DOHH2 (cell line): ENCODE measurements at regions not wholly inside any gene's neighbourhood (a gene's known extent, or its start where the extent isn't known, plus 50 kb on each side); places are given as distances from the start of the nearest gene placed in this dataset.

Experiments
- EZH2phosphoT487 ChIP-seq: fragments of 200-600 bp; sonication (generic); IDR thresholded peaks from 2 replicates; pipeline ENCODE4 v1.6.1; 2017; ENCODE audit warnings: borderline replicate concordance, mild to moderate bottlenecking, antibody characterized with exemption, low read length, moderate library complexity, mixed read lengths
- TF ChIP-seq, protein P1 (sequence below): fragments of 200-600 bp; sonication (generic); IDR thresholded peaks from one replicate; pipeline ENCODE4 v1.5.1; 2014; ENCODE audit warnings: antibody characterized with exemption, mild to moderate bottlenecking, low read depth, low read length; ENCODE audit not compliant: poor library complexity, severe bottlenecking

DNA sequence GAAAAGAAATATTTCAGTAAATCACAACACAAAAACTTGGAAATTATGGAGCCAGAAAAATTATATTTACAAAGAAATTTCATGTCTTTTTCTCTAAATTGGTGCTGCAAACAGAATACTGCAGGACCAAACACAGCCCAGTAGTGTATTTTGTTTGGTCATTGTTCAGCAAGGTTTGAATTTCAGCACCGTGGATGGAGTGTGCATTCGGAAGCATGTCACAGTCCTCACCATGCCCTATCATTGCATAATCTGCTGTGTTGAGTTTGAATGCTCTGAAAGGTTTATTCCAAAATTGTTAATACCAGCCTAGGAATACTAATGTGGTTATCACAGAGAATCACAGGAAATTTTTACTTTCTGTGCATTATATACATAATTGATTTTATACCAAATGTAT, 296.7 kb downstream of the METTL4 start:
- TF ChIP-seq, protein P1, sequence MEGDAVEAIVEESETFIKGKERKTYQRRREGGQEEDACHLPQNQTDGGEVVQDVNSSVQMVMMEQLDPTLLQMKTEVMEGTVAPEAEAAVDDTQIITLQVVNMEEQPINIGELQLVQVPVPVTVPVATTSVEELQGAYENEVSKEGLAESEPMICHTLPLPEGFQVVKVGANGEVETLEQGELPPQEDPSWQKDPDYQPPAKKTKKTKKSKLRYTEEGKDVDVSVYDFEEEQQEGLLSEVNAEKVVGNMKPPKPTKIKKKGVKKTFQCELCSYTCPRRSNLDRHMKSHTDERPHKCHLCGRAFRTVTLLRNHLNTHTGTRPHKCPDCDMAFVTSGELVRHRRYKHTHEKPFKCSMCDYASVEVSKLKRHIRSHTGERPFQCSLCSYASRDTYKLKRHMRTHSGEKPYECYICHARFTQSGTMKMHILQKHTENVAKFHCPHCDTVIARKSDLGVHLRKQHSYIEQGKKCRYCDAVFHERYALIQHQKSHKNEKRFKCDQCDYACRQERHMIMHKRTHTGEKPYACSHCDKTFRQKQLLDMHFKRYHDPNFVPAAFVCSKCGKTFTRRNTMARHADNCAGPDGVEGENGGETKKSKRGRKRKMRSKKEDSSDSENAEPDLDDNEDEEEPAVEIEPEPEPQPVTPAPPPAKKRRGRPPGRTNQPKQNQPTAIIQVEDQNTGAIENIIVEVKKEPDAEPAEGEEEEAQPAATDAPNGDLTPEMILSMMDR: no peak
- TF ChIP-seq EZH2phosphoT487: no peak
